HG02973 (cell line): ENCODE measurements at regions not wholly inside any gene's neighbourhood (a gene's known extent, or its start where the extent isn't known, plus 50 kb on each side); places are given as distances from the start of the nearest gene placed in this dataset.

Source experiments
- ATAC-seq: cut with Tn5 transposase; IDR thresholded peaks from one replicate; pipeline ENCODE4 v1.9.1; 2021; ENCODE audit warnings: moderate library complexity; ENCODE audit not compliant: unreplicated experiment

GRCh38 chr6:4563156-4563555 lies 213.0 kb upstream of the CDYL start:
- ATAC-seq, result no peak

DNA sequence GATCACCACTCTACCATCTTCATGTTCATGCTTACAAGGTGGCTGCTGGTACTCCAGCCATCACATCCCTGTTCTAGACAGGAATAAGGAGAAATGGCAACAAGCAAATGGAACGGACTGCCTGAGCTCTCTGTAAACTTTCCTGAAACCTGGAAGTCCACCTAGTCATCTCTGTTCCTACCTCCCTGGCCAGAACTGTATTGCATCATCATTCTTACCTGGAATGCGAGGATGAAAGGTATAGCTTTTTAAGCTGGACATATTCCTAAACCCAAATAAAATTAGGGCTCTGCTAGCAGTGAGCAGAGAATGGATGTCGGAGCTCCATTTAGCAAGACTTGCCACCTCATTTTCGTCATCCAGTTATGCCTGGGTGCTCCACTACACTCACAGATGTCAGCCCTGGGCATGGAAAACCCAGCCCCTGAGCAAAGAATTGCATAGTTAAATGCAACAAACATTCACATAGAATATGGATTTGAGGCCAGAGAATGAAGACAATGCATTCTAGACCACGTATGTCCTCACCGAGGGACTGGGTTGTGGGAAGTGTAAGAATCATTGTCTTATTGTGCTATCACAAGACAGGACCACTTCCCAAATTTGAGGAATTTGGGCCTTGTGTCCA lies 214.3 kb upstream of the CDYL start:
- no peak for ATAC-seq

- no peak for ATAC-seq
These were observed 215.1 kb upstream of the CDYL start for GRCh38 chr6:4561078-4561435.

DNA sequence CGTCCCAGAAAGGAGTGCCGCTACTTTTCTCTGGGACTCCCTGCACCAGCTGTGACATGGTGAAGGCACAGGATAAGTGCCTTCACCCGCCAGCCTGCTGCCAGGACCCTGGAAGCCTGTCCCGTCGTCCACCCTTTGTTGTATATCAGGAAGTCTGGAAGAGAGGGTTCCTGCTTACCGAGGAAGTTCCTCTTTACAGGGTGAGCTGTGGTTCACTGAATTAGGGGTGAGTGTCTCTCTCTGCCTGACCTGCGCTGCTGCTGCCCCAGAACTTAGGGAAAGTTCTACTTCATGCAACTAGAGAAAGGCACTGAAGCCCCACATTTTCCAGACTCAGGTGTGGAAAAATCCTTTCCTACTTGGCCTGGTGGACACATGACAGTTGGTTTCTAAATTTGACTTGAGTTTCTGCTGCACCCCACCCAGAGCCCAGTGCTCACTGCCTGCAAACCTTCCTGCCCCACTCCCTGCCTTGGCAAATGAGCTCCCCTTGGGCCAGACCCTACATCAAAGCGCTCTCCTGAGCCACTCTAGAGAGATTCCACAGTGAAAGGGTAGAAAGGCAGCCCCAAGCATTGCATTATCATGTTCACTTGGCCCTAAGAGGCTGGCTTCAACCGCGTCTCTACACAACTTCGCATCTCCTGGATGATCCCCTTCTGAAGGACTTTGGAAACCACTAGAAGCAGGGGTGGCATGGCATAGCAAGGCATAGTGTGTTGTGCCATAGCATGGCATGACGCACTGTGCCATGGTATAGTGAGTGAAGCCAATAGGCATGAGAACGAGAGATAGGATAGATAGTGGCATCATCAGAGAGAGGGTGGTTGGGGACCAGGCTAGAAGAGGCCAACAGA lies 215.8 kb upstream of the CDYL start:
- ATAC-seq, result no peak

- ATAC-seq, result no peak
These were observed 216.8 kb upstream of the CDYL start for GRCh38 chr6:4559281-4559875.

DNA sequence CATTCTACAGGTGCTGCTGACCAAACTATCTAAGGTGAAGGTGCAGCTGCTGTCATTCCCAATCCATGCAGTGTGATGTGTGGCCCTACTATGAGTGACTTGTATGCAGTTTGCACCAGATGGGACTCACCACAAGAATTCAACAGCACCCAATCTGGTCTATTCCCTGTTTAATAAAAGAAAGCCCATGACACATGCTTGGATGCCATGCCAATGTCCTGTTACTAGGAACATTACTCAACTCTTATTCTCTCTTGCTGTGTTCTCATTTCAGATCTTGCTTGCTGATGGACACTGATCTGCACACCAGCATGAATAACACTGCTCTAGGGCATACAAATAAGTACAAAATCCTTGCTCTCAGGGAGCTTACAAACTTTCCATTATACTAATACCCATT lies 221.6 kb upstream of the CDYL start:
- ATAC-seq, result no peak

DNA sequence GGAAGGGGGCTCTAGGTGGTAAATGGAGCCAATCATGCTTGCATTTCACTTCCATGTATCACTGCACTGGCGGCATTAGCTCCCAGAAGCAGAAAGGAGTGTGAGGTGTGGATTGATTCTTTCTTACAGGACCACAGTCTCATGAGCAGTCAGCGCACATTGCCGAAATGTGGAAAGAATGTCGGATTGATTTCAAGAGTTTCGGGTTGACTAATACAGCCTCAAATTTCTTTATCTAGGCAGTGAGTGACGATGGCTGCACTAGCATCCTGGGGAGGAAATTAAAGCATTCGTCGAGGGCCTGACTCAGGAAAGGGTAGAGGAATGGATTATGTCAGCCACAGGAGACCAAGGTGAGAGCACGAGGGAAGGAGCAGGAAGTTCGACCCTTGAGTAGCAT lies 222.8 kb upstream of the CDYL start:
- no peak for ATAC-seq

DNA sequence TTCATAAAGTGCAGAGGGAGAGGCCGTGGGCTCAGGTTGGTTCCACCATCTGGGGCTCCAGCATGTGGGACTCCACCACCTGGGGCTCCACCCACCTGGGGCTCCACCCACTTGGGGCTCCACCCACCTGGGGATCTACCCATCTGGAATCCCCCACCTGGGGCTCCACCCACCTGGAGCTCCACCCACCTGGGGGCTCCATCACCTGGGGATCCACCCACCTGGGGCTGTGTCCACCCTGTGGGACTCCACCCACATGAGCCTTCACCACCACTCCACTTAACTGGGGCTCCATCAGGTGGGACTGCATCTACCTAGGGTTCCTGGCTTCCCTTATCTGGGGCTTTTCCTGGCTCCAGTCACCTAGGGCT lies 226.0 kb upstream of the CDYL start:
- no peak for ATAC-seq

DNA sequence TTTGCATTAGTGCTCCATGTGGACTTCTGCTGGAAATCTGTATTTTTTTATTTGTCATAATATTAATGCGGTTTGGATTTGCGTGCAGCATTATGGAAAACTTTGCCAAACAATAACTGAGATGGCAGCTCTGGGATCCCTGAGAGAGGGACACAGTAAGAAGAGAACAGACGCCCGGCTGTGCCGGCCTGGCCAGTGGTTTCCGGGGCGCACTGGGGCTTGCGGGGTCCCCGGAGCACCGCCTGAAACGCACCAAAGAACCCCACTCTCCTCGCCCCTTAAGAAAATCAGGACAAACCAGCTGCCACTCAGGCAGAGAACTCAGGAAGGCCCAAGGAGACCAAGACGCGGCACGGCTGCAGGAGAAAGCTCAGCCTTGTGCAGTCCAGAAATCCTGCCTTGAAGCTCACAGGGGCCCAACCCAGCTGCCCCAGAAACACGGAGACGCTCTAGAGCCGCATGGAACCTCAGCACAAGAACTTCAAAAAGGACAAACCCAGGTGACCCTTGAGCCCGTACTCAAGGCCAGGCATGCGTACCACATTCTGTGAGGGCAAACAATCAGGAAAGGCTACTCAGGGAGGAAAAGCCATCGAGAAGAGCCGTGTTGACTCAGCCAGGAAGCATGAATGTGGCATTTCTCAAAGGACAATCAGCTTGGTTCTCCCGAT lies 226.5 kb upstream of the CDYL start:
- ATAC-seq, result no peak

DNA sequence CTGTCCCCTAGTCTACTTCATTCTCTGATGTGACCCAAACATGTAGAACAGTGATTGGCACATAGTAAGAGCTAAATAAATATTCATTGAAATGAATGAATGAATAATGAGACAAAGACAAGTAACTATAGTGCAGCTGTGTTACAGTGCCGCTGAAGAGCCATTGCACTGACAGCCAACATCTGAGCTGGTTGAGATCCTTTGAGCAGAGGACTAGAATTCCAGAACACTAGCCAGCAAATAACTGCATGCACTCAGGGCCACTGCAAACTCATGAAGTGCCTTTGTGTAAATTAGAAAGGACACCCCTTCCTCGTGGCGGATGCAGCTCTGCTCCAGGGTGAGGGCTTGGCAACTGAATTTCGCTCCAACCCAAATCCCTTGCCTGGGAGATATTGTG lies 230.3 kb upstream of the CDYL start:
- no peak for ATAC-seq

- no peak for ATAC-seq
These were observed 232.6 kb upstream of the CDYL start for GRCh38 chr6:4543596-4543995.

DNA sequence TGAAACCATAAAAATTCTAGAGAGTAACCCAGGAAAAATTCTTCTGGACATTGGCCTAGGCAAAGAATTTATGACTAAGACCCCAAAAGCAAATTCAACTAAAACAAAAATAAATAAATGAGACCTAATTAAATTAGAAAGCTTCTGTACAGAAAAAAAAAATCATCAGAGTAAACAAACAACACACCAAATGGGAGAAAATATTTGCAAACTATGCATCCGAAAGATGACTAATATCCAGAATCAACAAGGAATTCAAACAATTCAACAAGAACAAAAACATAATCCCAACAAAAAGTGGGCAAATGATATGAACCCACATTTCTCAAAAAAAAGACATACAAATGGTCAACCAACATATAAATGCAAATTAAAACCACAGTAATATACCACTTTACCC lies 242.6 kb upstream of the CDYL start:
- no peak for ATAC-seq

DNA sequence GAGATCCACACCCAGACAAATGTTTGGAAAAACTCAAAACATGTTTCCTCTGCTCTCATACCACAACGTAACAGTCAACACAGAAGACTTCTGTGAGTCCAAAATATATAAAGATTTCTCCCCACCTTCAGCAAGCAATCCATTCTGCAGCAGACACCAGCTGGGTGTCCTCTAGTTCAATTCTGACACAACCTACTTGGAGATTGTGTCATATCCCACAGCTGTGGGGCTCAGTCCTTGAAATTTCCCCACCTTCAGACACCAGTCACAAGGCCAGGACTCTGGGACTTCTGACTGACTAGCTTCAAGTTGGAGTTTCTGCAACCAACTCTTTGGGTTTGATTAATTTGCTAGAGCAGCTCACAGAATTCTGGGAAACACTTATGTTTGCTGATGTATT lies 244.8 kb upstream of the CDYL start:
- no peak for ATAC-seq

GRCh38 chr6:4522453-4522852 lies 253.8 kb upstream of the CDYL start:
- ATAC-seq, result no peak

- ATAC-seq, result no peak
These were observed 255.1 kb upstream of the CDYL start for GRCh38 chr6:4521070-4521469.

DNA sequence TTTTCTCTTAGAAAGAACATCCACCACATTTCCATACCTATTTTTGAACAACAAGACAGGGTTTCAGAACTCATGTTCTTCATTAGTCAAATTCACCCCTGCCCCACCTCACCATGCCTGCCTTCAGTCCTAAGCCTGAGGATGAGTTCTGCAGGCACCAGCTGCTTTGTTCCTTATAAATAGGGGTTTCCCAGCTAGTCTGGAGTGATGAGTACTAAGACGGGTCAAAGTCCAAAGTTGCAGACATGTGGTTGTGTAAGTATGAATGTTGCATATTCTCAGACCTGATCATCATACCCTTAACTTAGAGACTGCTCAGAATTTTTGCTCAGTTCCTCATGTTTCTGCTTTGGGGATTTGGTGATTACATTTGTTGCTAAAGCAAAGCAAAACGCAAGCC lies 257.7 kb upstream of the CDYL start:
- no peak for ATAC-seq

DNA sequence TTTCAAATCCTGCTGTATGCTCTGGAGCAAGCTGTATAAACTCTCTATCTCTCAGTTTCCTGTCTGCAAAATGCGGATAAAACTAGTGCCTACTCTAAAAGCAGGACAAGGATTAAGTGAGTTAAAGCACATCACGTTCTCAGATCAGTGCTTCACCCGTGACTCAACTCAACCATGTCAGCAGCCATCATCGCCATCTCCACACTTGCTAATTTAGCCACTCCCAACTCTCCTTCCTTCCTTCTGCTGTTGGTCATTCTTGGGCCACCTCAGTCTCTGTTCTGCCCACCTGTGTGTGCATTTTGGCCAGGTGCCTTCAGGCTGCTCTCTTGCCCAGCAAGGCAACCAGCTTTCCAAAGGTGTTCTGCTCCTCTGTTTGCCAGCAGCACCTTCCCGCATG lies 260.0 kb upstream of the CDYL start:
- ATAC-seq, result no peak

GRCh38 chr6:4513561-4513960 lies 262.6 kb upstream of the CDYL start:
- ATAC-seq, result no peak

DNA sequence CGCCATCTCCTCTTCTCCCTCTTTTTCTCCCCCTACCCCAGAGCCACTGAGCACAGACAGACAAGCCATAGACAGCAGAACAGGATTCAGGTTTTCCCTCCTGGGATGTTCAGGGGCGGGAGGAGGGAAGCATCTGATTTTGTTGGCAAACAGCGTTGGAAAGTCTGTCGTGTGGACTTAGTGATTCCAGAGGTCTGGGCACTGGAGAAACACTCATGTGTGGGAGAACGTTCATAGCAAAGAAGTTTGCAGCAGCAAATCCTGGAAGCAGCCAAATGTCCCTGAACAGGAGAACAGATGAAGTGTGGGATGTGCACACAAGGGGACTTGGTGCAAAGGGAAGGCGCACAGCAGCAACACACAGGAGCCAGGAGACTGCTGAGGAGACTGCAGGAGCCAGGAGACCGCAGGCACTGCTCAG lies 264.1 kb upstream of the CDYL start:
- no peak for ATAC-seq

DNA sequence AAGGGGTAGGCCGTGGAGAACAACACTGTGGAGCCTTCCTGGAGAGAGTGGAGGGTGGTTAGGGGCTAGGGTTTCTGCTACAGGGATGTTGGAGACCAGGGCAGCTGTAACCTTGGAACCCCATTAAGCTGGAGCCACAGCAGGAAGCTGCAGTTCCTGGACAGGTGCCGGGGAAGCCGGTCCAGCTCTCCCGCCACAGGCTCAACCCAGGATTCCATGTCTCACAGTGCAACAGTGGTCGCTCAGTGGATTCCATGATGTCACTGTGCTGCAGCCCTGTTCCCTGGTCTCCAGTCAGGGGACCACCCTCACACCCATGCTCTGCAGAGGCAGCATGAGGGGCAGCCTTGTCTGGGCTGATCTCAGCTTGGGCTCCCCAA lies 264.6 kb upstream of the CDYL start:
- ATAC-seq, result no peak

DNA sequence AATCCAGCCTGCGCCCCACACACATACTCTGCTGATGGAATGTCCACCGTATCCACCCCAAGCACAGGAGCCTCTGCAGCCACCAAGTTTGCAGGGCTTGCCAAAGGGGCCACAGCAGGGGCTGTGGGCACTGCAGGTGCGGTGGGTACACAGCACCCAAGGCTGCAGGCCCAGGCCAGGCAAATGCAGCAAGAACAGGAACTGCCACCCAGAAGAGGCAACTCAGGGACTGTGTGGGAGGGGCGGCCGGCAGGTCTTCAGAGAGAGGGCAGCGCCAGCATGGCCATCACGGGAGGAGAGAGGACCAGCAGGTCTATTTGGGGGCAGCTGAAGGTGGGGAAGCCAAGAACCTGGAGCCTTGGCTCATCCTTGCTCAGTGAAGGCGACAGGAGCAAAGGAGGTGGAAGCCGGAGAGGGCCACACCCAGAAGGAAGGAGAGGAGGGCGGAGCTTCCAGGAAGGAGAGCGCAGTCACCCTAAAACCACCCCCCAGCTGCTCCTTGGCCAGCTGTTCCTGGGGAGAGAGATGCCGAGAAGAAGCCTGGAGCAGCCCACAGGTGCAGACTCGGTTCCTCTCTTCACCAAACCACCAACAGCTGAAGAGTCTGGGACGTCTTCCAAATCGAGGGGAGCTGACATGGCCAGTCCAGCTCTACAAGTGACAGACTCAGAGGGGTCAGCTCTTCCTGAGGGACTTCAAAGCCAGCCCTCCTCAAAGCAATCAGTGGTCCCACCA lies 265.1 kb upstream of the CDYL start:
- ATAC-seq, result no peak
